GM19238 (cell line): ENCODE measurements at regions not wholly inside any gene's neighbourhood (a gene's known extent, or its start where the extent isn't known, plus 50 kb on each side); places are given as distances from the start of the nearest gene placed in this dataset.
"Not testable (repeated sequence)": the region's sequence is repeated elsewhere in the genome, so short reads cannot be mapped to it uniquely, and the experiment has no call there.

Experiments used
- DNase-seq: peaks from one replicate; pipeline ENCODE4 v3.0.0; 2011; ENCODE audit warnings: low spot score; ENCODE audit not compliant: insufficient read length

DNA sequence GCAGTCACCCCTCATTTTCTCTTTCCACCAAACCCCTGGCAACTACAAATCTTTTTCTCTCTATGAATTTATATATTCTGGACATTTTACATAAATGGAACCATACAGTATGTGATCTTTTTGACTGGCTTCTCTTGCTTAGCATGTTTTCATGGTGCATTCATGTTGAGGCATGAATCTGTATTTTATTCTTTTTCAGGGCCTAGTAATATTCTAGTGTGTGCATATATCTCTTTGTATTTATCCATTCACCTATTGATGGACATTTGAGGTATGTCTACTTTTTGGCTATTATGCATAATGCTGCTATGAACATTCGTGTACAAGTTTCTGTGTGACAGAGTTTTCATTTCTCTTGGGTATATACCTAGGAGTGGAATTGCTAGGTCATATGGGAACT, 78.2 kb downstream of the HACD1 start:
- no peak for DNase-seq

DNA sequence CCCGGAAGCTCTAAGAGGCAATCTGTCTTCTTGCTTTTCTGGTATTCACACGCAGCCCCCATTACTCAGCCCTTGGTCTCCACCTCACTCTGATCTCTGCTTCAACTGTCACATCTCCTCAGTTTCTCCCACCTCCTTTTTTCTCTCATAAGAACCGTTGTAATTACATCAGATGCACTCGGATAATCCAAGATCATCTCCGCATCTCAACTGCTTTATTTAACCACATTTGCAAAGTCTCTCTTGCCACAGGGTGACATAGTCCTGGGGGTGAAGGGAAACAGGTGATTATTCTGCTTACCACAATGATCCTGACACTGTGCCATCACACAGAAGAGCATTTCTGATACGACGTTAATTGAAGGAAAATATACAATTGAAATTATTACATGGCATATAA, 79.9 kb downstream of the HACD1 start:
- DNase-seq = no peak

DNA sequence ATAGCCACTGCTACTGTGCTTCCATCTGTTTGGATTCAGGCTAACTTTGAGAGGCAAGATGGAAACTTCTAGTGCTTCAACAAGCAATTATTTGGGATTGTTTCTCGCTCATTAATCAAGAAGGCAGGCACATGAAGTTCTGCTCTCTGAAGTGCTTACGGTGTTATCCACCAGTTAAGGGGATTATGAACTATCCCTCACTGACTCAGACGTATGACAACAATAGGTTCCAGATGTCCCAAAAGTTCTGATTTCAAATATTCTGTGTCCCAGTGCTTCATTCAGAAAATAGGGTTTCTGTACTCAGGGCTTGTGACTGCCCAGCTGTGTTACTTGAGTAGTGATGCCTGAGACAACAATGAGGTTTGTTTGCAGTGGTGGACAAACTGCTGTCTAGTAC, 81.0 kb downstream of the HACD1 start:
- no peak for DNase-seq

DNA sequence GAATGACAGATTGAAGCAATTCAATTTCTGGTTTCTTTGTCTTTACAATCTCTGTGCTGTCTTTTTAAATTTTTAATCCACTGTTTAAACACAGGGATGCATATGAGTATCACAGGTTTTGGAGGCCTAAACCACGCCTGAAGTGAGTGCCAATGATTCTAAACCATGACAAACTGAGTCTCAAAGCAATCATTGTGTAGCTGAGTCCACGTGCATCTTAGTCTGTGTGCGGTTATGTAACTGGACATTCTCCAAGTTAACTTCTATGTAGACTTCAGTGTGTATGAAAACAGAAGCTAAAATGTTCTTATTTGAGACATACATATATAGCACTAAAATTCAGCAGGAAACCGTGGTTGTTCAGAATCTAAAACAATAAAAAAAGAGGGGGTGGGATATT, 79.3 kb upstream of the ST8SIA6 start:
- DNase-seq = no peak

DNA sequence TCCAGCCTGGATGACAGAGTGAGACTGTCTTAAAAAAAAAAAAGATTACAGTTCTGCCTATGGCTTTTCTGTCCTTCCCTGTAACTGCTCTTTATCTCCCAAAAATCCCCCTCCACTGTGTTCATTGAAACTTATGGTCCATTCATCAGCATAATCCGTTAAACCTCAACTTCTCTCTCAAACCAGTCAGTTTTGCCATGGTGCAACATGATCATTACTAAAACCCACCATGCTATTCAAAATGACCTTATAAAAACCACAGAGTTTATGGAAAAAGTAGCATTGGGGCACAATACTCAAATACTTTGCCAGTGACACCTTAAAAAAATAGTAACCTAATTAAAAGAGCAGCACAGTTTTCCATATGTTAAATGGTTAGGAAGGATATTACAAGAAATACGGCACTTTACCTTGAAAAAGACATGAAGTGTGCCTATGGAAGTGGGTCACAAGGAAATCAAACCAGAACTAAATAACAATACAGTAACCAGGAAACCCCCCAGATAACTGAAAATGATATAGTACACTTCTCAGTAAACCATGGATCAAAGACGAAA, 74.0 kb upstream of the ST8SIA6 start:
- no peak for DNase-seq

DNA sequence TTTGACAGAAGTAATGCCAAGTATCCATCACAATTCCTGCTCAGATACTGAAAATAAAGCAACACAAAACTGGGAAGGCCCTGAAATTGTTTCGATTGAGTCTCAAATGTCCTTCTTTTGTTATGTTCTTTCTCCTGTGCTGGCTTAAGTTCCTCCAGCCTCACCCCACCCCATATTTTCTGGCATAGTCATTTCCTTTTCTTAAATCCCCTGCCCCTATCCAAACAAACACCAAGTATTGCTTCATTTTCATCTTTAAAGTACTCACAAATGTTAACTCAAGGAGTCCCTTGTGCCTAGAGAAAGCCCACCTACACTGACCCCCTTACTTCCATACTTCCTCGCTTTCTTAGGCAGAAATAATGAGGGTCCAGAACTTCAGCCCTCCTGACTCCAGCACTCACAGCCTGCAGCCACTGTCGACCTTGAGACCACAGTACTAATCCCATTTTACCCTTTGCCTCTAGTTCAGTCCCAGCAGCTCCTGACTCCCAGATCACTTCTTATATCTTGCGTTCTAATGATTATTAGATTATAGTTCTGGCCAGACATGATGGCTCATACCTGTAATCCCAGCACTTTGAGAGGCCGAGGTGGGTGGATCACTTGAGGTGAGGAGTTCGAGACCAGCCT, 73.2 kb upstream of the ST8SIA6 start:
- DNase-seq = no peak

DNA sequence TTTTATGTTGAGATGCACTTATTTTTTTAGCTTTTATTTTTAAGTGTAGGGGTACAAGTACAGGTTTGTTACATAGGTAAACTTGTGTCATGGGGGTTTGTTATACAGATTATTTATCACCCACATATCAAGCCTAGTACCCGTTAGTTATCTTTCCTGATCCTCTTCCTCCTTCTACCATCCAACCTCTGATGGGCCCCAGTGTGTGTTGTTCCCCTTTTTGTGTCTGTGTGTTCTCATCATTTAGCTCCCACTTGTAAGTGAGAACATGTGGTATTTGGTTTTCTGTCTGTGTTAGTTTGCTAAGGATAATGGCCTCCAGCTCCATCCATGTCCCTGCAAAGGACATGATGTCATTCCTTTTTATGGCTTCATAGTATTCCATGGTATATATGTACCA, 72.2 kb upstream of the ST8SIA6 start:
- DNase-seq = not testable (repeated sequence)

DNA sequence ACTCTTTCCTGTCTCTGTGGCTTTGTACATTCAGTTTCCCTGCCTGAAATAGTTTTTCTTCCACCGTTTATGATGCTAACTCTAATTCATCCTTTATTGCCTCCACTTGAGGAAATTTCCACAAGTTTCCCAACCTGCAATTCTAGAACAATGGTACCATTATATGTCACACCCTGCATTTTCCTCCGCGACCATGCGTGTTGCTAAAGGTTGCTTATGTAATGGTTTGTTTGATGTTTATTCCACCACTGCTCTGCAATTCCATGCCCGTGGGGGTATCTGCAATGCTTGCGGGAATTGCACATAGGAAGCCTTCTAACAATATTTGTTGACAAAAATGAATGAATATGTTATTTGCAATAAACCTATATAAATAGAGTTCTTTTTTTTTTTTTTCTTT, 69.5 kb upstream of the ST8SIA6 start:
- no peak for DNase-seq

DNA sequence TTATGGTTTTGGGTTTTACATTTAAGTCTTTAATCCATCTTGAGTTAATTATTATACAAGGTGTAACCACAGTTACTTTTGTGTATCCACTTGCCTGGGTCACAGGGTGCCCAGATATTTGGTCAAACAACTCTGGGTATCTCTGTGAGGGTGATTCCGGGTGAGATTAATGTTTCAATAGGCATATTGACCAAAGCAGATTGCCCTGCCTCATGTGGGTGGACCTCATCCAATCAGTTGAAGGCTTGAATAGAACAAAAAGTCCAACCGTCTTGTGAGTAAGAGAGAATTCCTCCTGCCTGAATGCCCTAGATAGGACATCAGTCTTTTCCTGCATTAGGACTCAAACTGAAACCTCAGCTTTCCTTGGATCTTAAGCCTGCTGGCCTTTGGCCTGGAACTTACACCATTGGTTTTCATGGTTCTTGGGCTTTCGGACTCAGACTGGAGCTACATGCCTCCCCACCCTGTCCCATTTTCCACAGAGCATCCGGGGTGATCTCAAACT, 68.9 kb upstream of the ST8SIA6 start:
- no peak for DNase-seq

DNA sequence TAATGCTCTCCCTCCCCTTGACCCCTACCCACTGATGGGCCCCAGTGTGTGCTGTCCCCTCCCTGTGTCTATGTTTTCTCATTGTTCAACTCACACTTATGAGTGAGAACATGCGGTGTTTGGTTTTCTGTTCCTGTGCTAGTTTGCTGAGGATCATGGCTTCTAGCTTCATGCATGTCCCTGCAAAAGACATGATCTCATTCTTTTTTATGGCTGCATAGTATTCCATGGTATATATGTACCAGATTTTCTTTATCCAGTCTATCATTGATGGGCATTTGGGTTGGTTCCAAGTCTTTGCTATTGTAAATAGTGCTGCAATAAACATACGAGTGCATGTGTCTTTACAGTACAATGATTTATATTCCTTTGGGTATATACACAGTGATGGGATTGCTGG, 67.9 kb upstream of the ST8SIA6 start:
- not testable (repeated sequence) for DNase-seq

DNA sequence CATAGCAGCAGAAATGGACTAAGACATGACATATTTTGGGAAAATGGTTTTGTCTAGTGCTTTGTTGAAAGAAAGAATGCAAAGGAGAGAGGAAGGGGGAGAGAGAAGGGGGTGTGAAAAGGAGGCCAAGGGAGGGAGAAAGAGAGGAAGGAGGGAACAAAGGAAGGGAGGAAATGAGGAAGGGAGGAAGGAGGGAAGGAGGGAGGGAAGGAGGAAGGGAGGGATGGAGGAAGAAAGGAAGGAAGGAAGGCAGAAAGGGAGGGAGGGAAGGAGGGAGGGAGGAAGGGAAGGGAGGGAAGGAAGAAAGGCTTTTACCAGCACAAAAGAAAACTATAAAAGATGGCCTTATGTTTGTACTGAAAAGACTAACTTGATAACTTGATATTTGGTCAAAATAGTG, 65.1 kb upstream of the ST8SIA6 start:
- no peak for DNase-seq

DNA sequence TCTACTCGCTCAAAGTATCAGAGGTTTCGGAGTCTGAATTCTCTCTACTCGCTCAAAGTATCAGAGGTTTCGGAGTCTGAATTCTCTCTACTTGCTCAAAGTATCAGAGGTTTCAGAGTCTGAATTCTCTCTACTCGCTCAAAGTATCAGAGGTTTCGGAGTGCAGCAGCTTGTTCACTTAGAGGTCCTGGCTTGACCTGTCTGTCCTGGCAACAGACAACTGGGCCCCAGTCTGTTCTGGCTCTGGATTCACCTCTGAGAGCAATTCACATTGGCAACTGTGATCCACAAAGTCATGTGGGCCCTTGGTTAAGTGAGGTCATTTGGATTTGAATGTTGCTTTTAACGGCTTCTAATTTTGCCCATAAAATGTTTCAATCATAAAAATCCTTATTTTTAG, 63.9 kb upstream of the ST8SIA6 start:
- no peak for DNase-seq

DNA sequence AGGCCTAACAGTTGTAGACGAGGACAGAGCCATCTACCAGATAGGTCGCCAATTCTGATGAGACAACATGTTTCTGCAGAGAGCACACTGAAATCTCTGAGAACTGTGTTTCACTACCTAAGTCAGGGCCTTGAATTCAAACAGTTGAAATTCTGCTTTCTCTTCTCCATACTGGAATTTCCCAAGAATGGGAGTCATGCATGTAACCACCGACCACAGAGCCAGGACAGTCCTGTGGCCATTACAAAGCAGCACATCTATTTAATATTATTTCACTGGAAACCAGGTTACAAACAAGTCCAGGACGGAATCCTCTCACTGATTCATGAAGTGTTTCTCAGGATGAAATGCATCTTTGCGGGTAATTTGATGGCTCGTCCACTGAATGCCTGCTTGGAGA, 62.0 kb upstream of the ST8SIA6 start:
- DNase-seq = no peak

DNA sequence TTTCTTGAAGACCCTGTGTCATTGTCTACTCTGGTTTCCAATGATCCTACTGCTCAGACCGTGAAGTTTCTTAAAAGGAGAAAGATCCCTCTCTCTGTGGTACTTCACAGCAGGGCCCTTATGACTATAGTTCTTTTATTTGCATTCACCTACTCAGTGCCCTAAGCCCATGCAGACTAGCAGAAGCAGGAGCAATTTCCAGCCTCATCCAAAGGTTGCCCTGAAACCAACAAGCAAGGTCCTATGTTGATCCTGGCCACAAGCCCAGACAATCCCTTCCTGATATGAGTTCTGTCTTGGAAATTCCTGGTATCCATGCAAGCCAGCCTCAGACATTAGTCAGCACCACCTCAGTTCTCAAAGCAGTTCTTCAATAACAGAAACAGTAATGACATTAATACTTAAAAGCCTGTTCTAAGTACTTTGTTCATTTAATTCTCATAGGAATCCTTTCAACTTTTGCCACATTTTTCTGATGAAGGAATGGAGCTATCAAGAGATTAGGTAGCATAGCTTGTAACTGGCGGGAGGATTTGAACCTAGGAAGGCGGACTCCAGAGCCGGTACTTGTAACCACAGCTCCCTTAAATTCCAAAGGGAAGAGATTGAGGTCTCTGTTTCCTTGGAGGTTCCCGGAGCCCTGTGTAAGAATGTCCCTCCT, 58.1 kb upstream of the ST8SIA6 start:
- DNase-seq = no peak

DNA sequence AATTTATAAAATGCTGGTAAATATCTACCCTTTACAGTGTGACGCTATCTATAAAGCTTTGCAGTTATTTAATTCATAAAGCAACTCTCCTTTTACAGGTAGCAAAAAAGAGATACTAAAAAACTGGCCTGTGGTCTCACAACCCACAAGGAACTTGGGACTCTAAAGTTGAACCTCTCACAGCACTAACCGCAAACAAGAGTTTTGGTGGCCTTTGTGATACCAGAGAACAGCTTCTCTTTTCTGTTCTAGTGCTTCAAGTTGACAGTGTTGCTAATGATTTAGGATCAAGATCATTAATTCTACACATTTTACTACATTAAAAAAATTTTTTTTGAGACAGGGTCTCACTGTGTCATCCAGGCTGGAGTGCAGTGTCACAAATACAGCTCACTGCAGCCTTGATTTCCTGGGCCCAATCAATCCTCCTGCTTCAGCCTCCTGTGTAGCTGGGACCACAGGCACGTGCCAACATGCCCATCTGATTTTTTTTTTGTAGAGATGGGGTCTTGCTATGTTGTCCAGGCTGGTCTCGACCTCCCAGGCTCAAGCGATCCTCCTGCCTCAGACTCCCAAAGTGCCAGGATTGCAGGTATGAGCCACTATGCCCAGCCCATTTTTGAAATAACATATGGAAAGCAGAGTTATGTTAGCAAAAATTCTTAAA, 56.0 kb upstream of the ST8SIA6 start:
- DNase-seq = peak; percentile 5

DNA sequence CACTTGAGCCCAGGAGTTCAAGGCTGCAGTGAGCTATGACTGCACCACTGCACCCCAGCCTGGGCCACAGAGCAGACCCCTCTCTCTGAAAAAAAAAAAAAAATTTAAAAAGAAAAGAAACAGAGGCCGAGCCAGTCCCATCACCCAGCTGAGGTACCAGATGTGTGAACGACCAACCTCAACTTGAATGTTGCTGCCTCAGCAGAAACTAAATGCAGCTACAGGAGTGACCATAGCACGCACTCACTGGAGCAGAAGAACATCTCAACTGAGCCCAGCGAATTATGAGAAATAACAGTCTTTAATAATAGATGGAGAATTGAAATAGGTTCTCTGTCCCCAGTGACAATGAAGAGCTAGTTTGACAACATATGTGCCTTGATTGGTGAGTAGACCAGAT, 53.1 kb upstream of the ST8SIA6 start:
- DNase-seq = no peak

DNA sequence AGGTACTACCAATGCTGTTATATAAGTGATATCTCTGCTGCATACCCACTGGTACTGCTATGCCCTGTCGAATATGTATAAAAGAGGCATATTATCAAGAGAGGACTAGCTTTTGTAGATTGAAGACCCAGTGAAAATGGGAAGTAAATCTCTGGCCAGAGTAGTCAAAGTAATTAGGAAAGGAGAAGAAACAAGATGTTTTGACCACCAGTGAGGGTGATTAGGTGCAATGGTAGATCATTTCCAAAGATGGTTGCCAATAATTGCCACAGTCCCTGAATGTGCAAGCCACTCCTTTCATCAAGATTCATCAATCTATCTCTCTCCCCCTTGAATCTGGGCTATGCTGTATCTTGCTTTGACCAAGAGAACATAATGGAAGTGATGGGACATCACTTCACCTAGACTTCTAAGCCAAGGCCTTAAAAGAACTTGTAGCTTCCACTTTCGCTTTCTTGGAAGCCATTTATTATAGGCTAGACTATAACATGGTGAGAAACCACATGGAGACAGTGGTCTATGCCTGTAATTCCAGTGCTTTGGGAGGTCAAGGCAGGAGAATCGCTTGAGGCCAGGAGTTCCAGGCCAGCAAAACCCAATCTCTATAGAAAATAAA, 52.6 kb upstream of the ST8SIA6 start:
- DNase-seq = no peak

DNA sequence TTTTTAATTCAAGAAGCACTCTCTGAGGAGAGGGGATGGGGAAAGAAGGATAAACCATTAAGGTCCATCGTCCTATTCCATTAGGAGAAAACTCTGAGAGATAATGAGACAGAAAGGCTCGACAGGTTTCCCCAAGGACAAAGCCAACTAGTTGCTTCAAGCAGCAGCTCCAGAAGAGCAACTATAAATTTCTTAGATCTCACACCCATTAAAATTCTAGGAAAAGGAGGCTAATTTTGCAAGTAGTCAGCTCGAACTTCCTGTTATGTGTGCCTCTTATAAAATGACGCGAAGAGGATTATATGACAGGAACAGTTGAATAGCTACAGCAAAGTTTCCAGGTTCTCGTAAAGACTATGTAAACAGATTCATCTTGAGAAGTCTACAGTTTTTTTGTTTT, 52.0 kb upstream of the ST8SIA6 start:
- no peak for DNase-seq

DNA sequence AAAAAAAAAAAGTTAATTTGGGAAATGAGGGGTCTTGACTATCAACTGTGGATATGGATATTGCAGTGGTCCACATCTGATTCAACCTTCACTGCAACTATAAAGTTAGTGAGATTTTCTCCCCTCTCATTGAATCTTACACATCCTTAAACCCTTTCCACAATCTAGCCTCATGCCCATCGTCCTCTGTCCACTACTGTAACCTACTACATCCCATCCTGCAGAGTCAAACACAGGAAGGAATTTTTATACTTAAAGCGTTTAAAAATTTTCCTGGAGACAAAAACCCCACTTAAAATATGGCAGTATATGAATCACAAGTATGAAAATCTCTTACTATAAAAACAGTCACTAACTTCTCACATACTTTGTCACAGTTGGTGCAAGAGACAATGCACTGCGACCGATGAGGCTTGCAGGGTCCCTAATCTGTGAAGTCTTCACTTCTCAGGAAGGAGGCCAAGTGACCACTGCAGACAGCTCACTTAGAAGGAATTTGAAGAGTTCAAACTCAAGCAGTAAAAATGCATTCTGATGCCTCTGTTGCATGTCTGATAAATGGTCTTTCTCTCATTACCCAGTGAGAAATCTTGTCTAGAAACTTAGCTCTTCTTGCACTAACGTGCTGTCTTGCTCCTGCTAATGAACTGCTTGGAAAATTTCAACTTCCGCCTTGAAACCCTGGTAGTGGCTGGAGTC, 50.3 kb upstream of the ST8SIA6 start:
- no peak for DNase-seq
